ENCODE measurements at regions not wholly inside any gene's neighbourhood (a gene's known extent, or its start where the extent isn't known, plus 50 kb on each side); places are given as distances from the start of the nearest gene placed in this dataset.

DNA sequence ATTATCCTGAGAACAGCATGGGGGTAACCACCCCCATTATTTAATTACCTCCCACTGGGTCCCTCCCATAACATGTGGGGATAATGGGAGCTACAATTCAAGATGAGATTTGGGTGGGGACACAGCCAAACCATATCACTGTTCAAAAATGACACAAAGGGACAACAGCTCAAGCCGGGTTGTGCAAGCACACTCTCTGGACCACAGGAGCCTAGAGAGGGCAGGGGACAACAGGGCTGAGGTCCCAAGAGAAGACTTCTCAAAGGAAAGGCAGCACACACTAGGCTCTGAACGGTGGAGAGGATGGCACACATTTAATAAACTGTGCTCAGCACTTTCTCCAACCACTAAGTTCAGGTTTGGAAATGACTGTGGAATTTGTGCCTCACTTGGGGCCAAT lies 122.1 kb upstream of the PKDCC start:
- DNase-seq (ENCODE audit: low read depth in 1 of 2, low spot score in 1 of 2), result no peak

DNA sequence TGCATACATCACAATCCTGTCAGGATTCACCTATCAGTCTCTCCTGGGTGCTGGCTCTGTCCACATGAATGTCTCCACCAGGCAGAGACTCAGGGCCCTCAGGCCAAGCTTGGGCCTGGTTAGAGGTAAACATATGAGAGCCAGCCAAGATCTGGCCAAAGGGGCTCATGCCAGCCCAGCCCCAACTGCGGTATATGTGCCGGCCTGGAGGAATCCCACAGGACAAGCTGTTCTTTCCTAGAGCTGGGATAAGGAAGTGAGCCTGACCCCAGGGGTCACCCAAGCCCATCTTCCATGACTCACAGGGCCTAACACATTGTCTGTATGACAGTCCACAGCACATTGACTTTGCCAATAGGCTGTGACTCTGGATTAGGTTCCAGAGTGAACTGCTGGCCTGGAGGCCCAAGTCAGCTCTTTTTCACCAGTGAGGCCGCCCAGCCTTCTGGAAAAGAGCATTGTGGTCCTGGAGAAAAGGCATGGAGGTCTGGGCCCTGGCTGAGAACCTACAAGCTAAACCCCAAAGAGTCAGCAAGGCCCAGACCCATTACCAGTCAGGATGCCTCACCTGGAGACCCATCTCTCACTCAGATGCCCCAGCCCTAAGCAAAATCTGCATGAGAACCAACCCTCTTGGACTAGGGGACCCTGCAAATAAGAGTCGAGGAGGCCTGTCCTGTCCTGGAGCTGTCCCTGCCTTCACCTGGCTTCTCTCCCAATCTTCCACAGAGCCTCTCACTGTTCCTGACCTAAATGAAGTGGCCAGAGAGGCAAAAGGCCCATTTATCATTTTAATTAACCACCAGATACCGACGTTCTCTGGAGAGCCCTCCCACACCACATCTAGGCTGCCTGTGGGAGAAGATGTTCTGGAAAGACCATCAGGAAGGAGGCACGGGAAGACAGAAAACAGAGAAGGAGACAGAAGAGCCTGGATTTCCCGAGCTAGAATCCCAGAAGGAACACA lies 120.9 kb upstream of the PKDCC start:
- no peak for DNase-seq (ENCODE audit: low read depth in 1 of 2, low spot score in 1 of 2)

DNA sequence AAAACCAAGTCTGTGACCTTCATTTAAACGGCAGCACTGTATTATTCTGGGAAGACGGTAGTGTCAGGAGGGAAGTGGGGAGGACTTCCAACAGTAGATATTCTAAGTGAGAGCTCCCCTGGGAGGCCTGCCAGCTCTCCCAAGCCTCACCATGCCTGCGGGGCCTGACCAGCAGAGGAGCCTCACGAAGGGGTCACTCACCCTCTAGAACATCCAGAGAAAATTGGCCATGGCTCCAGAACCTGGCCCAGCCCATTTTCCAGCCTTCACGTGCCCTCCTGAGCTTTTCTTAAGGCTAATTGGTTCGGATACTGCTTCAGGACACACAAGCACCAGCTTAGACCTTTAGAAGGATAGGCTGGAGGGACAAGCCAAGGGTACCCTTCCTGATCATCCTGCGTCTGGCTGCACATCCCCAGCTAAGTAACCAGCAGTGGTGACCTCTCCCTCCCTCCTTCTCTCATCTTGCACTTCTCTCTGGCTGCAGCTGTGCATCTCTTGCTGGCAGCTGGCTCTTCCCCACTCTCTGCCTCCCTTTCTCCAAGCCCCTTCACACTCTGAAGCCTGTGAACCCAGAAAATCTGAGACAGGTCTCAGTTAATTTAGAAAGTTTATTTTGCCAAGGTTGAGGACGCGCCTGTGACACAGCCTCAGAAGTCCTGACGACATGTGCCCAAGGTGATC lies 120.1 kb upstream of the PKDCC start:
- no peak for DNase-seq (ENCODE audit: low read depth in 1 of 2, low spot score in 1 of 2)

DNA sequence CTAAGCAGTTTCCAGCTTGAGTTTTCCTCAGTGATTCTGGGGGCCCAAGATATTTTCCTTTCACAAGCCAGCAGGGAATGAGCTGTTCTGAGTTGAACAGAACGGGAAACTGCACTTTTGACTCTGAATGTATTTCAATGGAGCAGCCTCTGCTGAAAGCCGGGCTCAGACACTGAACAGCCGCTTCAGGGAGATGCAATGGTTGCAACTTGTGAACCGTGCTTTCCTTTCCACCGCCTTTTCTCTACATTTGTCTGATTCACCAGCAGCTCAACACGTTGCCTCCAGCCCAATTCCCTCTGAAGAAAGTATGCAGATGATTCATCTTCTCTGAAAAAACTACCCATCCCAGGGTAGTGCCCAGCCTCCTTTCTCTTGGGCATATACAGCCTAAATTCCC lies 119.3 kb upstream of the PKDCC start:
- no peak for DNase-seq (ENCODE audit: low read depth in 1 of 2, low spot score in 1 of 2)

DNA sequence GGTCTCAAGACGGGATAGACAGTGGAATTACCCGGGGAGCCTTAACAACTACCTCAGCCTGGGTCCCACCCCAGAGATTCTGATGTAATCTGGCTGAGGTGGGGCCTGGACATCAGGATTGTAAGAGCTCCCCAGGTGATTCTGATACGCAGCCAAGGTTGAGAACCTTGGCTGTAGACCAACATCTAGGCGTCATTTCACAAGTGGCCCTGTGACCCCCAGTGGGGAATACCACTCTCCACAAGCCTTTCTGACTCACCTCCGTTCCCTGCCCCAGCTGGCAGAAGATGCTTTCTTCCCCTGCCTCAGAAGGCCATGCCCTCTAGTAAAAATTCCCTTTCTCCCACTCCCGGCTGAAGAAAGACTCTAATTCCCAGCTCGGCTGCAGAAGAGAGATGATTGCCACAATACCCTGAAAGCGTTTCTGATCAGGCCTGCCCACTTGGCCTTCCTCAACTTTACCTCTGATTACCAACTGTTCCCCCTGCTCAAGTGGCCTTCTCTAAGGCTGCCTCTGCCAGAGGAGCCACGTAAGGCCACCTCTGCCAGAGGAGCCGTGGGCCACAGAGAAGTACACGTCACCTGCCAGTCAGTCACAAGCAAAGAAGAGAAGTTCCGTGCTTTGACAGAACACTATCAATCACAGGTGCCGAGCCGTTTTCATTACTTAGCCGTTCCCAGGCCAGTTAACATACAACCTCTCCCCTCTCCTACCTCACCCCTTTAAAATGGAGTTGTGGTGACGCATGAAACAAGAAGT lies 116.8 kb upstream of the PKDCC start:
- no peak for DNase-seq (ENCODE audit: low read depth in 1 of 2, low spot score in 1 of 2)

DNA sequence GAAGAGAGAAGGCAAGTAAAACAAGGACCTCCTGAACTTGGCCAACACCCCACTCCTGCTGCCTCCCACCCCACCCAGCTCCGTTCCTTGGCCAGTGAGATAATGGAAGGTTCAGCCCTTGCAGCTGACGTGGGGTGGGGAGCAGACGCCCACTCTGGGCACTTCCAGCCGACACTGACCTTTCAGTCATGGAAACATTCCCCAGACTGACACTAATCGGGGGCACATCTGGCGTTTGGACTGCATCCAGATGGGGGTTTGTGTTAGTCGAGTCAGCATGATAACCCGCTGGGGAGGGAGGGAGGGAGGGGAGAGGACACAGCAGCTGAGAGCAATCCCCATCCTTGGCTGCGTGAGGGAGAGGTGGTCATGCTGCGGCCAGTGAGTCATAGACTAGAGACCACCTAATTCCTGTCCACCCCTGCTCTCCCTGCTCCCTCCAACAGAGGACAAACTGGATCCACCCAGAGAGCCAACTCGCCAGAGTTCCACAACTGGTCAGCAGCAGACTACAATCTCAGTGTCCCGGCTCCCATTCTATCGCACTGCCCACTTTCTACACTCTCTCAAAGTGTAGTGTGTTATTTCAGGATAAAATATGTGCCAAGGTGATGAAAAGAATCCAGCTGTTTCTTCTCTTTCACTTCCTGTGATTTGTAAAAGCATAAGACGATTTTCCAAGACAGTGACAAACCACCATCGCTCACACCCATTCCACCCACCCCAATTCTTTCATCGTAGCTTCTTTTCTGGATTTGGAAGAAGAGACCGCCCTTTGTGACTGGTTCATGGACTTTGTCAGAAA lies 115.4 kb upstream of the PKDCC start:
- no peak for DNase-seq (ENCODE audit: low read depth in 1 of 2, low spot score in 1 of 2)

DNA sequence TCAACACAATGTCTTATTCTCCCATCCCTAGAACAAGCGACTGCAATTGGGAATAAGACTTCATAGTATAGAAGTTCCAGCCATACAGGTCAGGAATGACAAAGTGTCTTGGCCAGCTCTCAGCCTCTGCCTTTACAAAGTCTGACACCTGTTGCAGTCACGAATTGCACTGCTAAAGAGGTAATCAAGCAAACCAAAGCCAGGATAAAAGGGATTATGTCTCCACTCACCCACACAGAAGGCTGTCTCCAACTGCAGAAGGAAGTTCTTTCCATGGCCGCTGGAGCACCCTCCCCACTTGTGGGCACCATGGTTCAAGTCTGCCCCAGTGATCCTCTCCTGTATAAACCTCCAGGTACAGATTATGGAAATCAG lies 114.8 kb upstream of the PKDCC start:
- DNase-seq (ENCODE audit: low read depth in 1 of 2, low spot score in 1 of 2), result no peak

DNA sequence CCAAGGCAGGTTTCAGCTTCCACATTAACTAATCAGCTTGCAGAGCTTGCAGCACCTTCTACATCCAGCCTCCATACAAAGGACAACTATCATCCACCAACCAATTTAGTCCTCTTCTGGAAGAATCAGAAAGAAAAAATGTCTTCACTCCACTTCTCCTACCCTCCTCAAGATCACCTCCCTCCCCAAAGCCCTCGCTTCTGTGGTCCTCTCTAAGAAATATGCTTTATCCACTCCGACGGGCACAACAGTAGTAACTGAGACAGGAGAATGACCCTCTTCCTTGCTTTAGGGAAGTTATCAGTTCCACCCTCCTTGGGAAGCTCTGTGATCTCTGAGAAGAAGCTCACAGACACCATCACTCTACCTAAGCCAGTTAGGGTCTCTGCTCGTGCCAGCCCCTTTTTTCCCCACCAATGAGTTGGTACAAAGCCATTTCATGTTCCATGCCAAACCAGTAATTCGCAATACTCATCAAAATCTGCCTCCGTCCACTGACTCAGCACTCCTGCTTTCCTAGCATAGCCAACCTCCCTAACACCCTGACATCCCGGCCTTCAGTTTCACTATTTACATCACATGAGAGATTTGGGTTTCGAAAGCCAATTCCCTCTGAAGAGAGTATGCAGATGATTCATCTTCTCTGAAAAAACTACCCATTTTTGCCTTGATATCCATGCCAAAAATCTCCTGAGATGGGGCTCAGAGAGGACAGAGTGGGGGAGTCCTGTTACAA lies 114.1 kb upstream of the PKDCC start:
- no peak for DNase-seq (ENCODE audit: low read depth in 1 of 2, low spot score in 1 of 2)

DNA sequence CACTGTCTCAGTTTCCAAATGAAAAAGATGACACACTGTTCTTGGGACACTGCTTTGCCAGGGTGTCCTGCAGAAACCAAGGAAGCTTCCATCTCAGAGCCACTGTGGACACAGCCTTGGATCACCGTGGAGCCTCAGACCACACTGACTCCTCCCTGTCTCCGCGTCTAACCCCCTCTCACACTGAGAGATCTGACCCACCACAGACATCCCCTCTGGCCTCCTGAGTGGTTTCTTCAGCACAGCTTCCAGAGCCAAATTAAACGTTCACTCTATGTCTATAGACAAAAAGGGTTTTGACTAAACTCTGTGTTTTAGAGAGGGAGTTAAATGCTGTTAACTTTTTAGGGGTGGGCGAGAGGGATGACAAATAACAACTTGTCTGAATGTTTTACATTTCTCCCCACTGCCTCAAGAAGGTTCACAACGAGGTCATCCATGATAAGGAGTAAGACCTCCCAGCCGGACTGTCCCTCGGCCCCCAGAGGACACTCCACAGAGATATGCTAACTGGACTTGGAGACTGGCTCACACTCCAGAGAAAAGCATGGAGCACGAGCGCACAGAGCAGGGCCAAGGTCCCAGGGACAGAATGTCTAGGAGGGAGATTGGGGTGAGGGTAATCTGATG lies 113.4 kb upstream of the PKDCC start:
- no peak for DNase-seq (ENCODE audit: low read depth in 1 of 2, low spot score in 1 of 2)

DNA sequence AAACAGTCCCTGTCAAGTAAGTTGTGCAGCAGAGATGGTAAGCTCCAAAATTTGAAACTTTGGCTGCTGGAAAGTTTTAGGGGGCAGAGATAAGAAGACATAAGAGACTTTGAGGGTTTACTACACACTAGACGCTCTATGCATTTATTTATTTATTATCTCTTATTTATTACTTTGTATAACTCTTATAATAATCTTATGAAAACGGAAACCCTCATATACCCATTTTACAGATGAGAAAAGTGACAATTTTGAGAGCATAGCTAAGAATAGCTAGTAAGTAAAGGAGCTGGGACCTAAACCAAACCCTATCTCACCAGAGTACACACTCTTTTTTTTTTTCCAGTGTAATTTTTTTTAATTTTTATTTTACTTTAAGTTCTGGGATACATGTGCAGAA lies 112.8 kb upstream of the PKDCC start:
- DNase-seq (ENCODE audit: low read depth in 1 of 2, low spot score in 1 of 2), result no peak

DNA sequence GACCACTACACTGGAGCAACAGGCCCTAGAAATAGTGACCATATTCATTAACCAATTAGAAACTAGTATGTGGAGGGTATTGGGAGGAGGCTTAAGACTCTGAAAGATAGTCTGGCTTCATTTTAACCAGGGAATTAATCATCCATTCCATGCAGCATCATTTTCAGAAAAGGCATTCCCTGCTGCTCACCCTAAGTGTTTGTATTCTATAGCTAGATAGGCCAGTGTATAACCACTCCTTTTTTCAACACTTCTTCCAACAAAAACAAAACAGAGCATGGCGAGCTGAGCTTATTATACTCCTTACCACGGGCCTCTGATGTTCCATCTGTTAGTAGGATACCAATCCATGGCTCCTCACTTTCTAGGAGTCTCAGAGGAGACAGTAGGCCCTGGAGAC lies 112.0 kb upstream of the PKDCC start:
- DNase-seq (ENCODE audit: low read depth in 1 of 2, low spot score in 1 of 2), result no peak

DNA sequence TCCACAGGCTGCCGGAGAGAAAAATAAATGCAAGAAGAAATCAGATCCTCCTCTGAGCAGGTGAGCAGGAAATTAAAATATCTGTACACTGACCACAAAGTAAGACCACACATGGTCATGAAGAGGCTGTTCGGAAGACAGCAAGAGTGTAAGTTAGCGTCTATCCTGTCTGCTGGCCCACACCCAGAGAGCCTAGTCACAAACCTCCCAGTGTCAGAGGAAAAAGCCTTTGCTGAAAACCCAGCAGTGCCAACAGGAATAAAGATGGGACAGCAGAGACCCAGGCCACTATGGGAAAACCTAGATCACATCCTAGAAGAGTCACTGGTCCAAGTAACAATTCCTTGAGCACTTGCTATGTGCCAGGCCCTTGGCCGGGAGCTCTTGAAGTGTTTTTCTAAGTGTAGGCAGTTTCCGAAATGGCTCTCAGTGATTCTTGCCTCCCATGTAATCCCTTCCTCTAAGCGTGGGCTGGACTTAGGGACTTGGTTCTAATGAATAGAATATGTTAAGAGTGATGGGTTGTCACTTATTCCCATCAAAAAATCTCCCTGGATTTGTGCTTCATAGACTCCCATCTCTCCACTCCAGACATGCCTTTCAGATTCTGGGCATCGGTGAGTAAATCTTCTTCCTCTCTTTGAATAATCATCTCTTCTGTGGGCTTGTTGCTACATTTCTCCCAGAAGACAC lies 110.9 kb upstream of the PKDCC start:
- DNase-seq (ENCODE audit: low read depth in 1 of 2, low spot score in 1 of 2), result no peak

DNA sequence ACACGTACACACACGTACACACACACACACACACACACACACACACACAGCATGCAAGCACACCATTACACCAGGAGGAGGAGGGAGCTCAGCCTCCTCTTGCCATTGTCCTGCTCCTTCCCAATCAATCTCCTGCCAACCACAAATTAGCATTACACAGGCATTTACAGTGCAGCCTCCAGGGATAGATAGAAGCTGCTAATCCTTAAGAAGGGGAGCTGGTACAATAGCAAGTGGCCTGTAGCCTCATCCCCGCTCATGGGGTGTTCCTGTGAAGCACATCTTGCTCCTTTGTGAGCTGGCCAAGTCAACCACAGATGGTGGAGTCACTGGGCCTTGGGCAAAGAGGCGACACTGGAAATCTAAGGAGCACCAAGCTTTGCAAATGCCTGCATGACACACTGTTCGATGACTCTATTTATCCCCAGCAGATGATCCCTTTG lies 110.3 kb upstream of the PKDCC start:
- DNase-seq (ENCODE audit: low read depth in 1 of 2, low spot score in 1 of 2), result no peak

DNA sequence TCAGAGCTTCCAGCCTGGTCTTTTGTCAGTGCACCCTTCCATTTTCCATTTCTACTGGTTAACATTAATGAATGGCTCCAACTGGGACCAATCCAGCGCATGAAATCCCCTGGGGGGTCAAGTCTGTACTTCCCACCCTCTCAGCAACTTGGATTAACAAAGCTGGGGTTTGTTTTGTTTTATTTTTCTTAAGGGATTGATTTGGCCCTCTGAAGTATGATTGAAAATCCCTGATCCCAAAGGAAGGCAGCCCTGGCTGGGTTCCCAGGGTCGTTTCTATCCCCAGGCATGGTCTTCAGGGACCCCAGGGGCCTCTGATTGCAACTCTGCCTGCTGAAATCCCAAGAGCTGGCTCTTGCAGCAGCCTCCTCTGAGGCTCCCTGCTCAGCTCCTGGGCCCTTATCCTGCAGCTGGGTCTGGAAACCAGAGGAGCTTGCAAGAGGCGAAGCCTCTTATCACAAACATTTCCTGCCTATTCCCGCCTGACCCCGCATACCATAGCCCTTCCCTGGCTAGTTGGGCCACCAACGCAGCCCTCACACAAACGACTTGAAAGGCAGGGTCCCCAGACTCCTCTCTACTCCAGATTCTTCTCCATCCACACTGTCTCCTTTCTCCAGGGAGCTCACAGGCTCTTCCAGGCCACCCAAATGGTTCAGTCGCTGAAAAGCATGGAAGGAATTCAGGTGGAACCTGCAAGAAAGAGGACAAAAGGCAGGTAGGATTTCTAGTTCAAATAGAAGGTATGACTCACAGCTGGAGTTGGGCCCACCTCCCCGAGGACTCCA lies 109.7 kb upstream of the PKDCC start:
- DNase-seq (ENCODE audit: low read depth in 1 of 2, low spot score in 1 of 2), result no peak

DNA sequence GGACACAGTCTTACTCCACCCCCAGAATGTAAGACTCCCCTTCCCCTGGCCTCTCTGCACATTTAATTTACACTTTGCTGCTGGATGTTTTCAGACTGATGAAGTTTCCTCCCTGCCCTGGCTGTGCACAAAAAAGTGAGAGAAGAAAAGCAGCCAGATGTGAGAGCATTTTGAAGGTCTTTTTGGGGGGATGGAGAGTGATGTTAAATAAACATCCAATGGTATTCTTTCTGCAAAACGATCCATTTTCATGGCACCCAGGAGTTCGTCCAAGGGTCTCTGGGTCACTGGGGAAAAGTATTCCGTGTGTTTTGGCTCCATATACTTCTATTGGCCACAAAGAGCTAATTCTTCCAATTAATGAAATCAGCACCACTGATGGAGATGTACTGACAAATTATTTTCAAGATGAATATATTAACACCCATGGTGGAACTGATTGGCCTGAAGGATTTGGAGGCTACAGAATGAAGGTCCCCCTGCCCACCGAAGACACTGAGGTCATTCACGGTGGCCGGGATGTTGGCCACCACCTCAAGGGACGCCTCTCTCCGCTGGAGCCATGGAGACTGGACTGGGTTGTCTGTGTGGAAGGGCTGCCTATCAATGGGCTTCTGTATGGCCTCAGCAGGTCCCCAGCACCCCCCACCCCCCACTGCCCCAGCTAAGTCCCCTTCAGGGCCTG lies 107.6 kb upstream of the PKDCC start:
- no peak for DNase-seq (ENCODE audit: low read depth in 1 of 2, low spot score in 1 of 2)

DNA sequence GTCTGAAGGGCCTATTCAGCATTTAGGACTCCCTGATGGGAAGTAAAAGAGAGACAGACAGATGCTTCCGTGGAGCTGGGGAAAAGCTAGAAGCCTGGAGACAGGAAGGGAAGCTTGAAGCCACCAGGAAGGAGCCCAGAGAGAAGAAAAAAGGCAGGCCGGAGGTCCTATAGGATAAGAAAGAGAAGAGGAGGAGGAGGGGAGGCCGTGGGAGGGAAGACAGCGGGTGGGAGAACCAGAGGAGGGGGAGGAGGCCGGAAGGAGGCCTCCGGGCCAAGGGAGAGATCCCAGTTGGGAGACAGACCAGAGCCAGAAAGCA lies 107.1 kb upstream of the PKDCC start:
- DNase-seq (ENCODE audit: low read depth in 1 of 2, low spot score in 1 of 2), result no peak

DNA sequence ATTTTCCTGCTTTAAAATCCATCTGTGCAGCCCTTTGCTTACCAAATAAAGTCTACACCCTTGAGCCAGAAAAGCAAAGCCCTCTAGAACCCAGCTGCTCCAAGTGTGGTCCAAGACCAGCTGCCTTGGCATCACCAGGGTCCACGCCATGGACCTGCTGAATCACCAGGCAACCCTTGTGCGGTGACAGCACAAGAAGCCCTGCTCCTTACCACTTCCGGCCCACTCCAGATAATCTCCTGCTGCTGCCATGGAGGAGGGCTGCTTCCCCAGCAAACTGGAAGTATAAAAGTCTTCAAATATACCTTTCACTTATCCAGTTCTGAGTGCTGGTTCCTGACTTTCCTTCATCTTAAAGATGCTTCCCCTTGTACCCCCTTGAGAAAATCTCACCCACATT lies 106.0 kb upstream of the PKDCC start:
- no peak for DNase-seq (ENCODE audit: low read depth in 1 of 2, low spot score in 1 of 2)

DNA sequence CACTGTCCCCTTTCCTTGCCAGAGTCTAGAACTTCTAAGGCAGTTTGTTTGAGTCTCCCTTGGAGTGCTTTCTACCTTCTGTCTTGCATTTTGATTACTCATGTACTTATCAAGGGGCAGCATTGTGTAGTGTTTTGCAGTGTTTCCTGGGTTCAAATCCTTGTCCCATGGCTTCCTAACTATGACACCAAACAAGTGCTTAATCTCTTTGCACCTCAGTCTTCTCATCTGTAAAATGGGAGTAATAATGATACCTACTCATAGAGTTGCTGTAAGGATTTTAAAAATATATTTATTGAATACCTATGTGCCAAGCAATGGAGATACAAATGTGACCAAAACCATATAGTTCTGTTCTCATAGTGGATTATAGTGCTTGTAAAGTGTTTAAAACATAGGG lies 105.5 kb upstream of the PKDCC start:
- DNase-seq (ENCODE audit: low read depth in 1 of 2, low spot score in 1 of 2), result no peak
